ACC112 (cell line): ENCODE measurements at regions not wholly inside any gene's neighbourhood (a gene's known extent, or its start where the extent isn't known, plus 50 kb on each side); places are given as distances from the start of the nearest gene placed in this dataset.

Experiments
- H2AFZ ChIP-seq: fragments of 200-600 bp; sonication (generic); one replicate; pipeline ENCODE4 v1.6.0; 2017; ENCODE audit warnings: antibody characterized with exemption, low read length; ENCODE audit not compliant: unreplicated experiment
- H3K27ac ChIP-seq: fragments of 200-600 bp; sonication (generic); 2 replicates; pipeline ENCODE4 v1.5.1; 2014; ENCODE audit warnings: low read depth, mild to moderate bottlenecking, antibody characterized with exemption, low read length, moderate library complexity
- H3K27me3 ChIP-seq: fragments of 200-600 bp; sonication (generic); 2 replicates; pipeline ENCODE4 v1.6.1; 2014; ENCODE audit warnings: mild to moderate bottlenecking, antibody characterized with exemption, low read length, moderate library complexity, mixed read lengths; ENCODE audit not compliant: insufficient read depth
- H3K36me3 ChIP-seq: fragments of 200-600 bp; sonication (generic); 2 replicates; pipeline ENCODE4 v1.6.1; 2016; ENCODE audit warnings: mild to moderate bottlenecking, antibody characterized with exemption, low read length, moderate library complexity, mixed read lengths; ENCODE audit not compliant: insufficient read depth
- H3K4me1 ChIP-seq: fragments of 200-600 bp; sonication (generic); one replicate; pipeline ENCODE4 v1.6.1; 2016; ENCODE audit warnings: low read length, mixed read lengths; ENCODE audit not compliant: insufficient read depth, unreplicated experiment, control insufficient read depth
- H3K4me3 ChIP-seq: fragments of 200-600 bp; sonication (generic); 2 replicates; pipeline ENCODE4 v1.5.1; 2014; ENCODE audit warnings: mild to moderate bottlenecking, low read depth, low read length
- H3K79me2 ChIP-seq: fragments of 200-600 bp; sonication (generic); one replicate; pipeline ENCODE4 v1.6.0; 2016; ENCODE audit warnings: low read length; ENCODE audit not compliant: control insufficient read depth, unreplicated experiment, insufficient read depth

- Histone ChIP-seq H2AFZ (no peak overlapping the region), H3K4me1 (no peaks in the 10 kb centered on the region), H3K4me3 (no peak overlapping the region), H3K27ac (no peak overlapping the region), H3K79me2 (no peaks in the 10 kb centered on the region), H3K27me3 (no peaks in the 10 kb centered on the region), H3K36me3 (no peaks in the 10 kb centered on the region)
Observed at GRCh38 chr3:83938491-83938890, 1020.3 kb upstream of the CADM2 start.

GRCh38 chr3:83941990-83942745 lies 1016.6 kb upstream of the CADM2 start:
- no peak overlapping the region for H2AFZ ChIP-seq
- no peaks in the 10 kb centered on the region for H3K4me1 ChIP-seq
- no peak overlapping the region for H3K4me3 ChIP-seq
- no peaks in the 10 kb centered on the region for H3K27me3 ChIP-seq
- no peak overlapping the region for H3K27ac ChIP-seq
- H3K36me3 ChIP-seq = no peaks in the 10 kb centered on the region
- H3K79me2 ChIP-seq = no peaks in the 10 kb centered on the region

GRCh38 chr3:83946049-83946448 lies 1012.7 kb upstream of the CADM2 start:
- no peaks in the 10 kb centered on the region for H3K36me3 ChIP-seq
- no peaks in the 10 kb centered on the region for H3K4me1 ChIP-seq
- no peak overlapping the region for H2AFZ ChIP-seq
- no peaks in the 10 kb centered on the region for H3K79me2 ChIP-seq
- H3K27ac ChIP-seq = no peak overlapping the region
- no peaks in the 10 kb centered on the region for H3K27me3 ChIP-seq
- no peak overlapping the region for H3K4me3 ChIP-seq

GRCh38 chr3:83946554-83946953 lies 1012.2 kb upstream of the CADM2 start:
- no peaks in the 10 kb centered on the region for H3K4me1 ChIP-seq
- H2AFZ ChIP-seq = no peak overlapping the region
- H3K27ac ChIP-seq = no peak overlapping the region
- no peaks in the 10 kb centered on the region for H3K27me3 ChIP-seq
- H3K4me3 ChIP-seq = no peak overlapping the region
- no peaks in the 10 kb centered on the region for H3K36me3 ChIP-seq
- H3K79me2 ChIP-seq = no peaks in the 10 kb centered on the region

GRCh38 chr3:83948771-83949170 lies 1010.0 kb upstream of the CADM2 start:
- H3K36me3 ChIP-seq = no peaks in the 10 kb centered on the region
- H3K79me2 ChIP-seq = no peaks in the 10 kb centered on the region
- H3K27me3 ChIP-seq = no peaks in the 10 kb centered on the region
- no peak overlapping the region for H2AFZ ChIP-seq
- no peaks in the 10 kb centered on the region for H3K4me1 ChIP-seq
- no peak overlapping the region for H3K27ac ChIP-seq
- no peak overlapping the region for H3K4me3 ChIP-seq

GRCh38 chr3:83953417-83954089 lies 1005.2 kb upstream of the CADM2 start:
- Histone ChIP-seq H3K4me1 (no peaks in the 10 kb centered on the region), H3K36me3 (no peaks in the 10 kb centered on the region), H3K27ac (no peak overlapping the region), H3K27me3 (no peaks in the 10 kb centered on the region), H2AFZ (no peak overlapping the region), H3K4me3 (no peak overlapping the region), H3K79me2 (no peaks in the 10 kb centered on the region)

- Histone ChIP-seq H2AFZ (no peak overlapping the region), H3K4me3 (no peak overlapping the region), H3K4me1 (no peaks in the 10 kb centered on the region), H3K79me2 (no peaks in the 10 kb centered on the region), H3K36me3 (no peaks in the 10 kb centered on the region), H3K27ac (no peak overlapping the region), H3K27me3 (no peaks in the 10 kb centered on the region)
Observed at GRCh38 chr3:83956431-83956830, 1002.4 kb upstream of the CADM2 start.

- Histone ChIP-seq H3K4me3 (no peak overlapping the region), H2AFZ (no peak overlapping the region), H3K27me3 (no peaks in the 10 kb centered on the region), H3K79me2 (no peaks in the 10 kb centered on the region), H3K36me3 (no peaks in the 10 kb centered on the region), H3K27ac (no peak overlapping the region), H3K4me1 (no peaks in the 10 kb centered on the region)
Observed at GRCh38 chr3:83968356-83968755, 990.4 kb upstream of the CADM2 start.

- Histone ChIP-seq H3K4me3 (peak overlapping the region; percentile 39), H3K36me3 (no peaks in the 10 kb centered on the region), H3K27me3 (no peaks in the 10 kb centered on the region), H2AFZ (no peak overlapping the region), H3K27ac (no peak overlapping the region), H3K79me2 (no peaks in the 10 kb centered on the region), H3K4me1 (no peaks in the 10 kb centered on the region)
Observed at GRCh38 chr3:83971666-83972065, 987.1 kb upstream of the CADM2 start.

- H3K4me3 ChIP-seq = no peak overlapping the region
- no peaks in the 10 kb centered on the region for H3K36me3 ChIP-seq
- no peaks in the 10 kb centered on the region for H3K79me2 ChIP-seq
- H3K4me1 ChIP-seq = no peaks in the 10 kb centered on the region
- H3K27ac ChIP-seq = no peak overlapping the region
- H2AFZ ChIP-seq = no peak overlapping the region
- H3K27me3 ChIP-seq = no peaks in the 10 kb centered on the region
Observed at GRCh38 chr3:84008623-84009022, 950.2 kb upstream of the CADM2 start.

- H3K27ac ChIP-seq = no peak overlapping the region
Observed at GRCh38 chr3:84023842-84024241, 934.9 kb upstream of the CADM2 start.

More at GRCh38 chr3:84023842-84024241, 934.9 kb upstream of the CADM2 start:
- Histone ChIP-seq H3K36me3 (no peaks in the 10 kb centered on the region), H3K4me3 (no peak overlapping the region), H3K27me3 (no peaks in the 10 kb centered on the region), H3K79me2 (no peaks in the 10 kb centered on the region), H3K4me1 (no peaks in the 10 kb centered on the region), H2AFZ (no peak overlapping the region)
